ENCODE measurements at regions not wholly inside any gene's neighbourhood (a gene's known extent, or its start where the extent isn't known, plus 50 kb on each side); places are given as distances from the start of the nearest gene placed in this dataset.

- TF ChIP-seq POLR2AphosphoS5 (IDR thresholded peaks at IDR 0.05; ENCODE audit: insufficient read depth, low read depth, low read length) = no peak
- TF ChIP-seq, protein P1, sequence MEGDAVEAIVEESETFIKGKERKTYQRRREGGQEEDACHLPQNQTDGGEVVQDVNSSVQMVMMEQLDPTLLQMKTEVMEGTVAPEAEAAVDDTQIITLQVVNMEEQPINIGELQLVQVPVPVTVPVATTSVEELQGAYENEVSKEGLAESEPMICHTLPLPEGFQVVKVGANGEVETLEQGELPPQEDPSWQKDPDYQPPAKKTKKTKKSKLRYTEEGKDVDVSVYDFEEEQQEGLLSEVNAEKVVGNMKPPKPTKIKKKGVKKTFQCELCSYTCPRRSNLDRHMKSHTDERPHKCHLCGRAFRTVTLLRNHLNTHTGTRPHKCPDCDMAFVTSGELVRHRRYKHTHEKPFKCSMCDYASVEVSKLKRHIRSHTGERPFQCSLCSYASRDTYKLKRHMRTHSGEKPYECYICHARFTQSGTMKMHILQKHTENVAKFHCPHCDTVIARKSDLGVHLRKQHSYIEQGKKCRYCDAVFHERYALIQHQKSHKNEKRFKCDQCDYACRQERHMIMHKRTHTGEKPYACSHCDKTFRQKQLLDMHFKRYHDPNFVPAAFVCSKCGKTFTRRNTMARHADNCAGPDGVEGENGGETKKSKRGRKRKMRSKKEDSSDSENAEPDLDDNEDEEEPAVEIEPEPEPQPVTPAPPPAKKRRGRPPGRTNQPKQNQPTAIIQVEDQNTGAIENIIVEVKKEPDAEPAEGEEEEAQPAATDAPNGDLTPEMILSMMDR (IDR thresholded peaks at IDR 0.05; ENCODE audit: extremely low read depth in 1 of 2, insufficient read depth in 1 of 2, low read depth in 1 of 2, low read length in 2 of 2) = no peak
- no peak for TF ChIP-seq POLR2A (IDR thresholded peaks at IDR 0.05; ENCODE audit: low read depth, low read length)
- no peak for TF ChIP-seq MYC (IDR thresholded peaks at IDR 0.05; ENCODE audit: low read depth, low read length)
- TF ChIP-seq EZH2 (IDR thresholded peaks at IDR 0.05; ENCODE audit: borderline replicate concordance, low read depth, low read length, severe bottlenecking) = no peak
- TF ChIP-seq, protein P2, sequence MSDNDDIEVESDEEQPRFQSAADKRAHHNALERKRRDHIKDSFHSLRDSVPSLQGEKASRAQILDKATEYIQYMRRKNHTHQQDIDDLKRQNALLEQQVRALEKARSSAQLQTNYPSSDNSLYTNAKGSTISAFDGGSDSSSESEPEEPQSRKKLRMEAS (IDR thresholded peaks at IDR 0.05; ENCODE audit: insufficient read depth, insufficient read length) = no peak
- TF ChIP-seq FOS (IDR thresholded peaks at IDR 0.05; ENCODE audit: borderline replicate concordance, insufficient read depth, low read length) = no peak
Measured at GRCh38 chr3:16790432-16791400, 94.0 kb upstream of the PLCL2 start.

All from endothelial cell of umbilical vein (primary cell).